Left lung (tissue), 4 donors: ENCODE measurements at regions not wholly inside any gene's neighbourhood (a gene's known extent, or its start where the extent isn't known, plus 50 kb on each side); places are given as distances from the start of the nearest gene placed in this dataset.

Experiments used
- ATAC-seq: fragments of 200-7000 bp; cut with Tn5 transposase; one replicate; pipeline ENCODE4 v1.9.1; 2020; ENCODE audit warnings: moderate library complexity
- DNase-seq, 4 donors: peaks; one replicate each; pipeline ENCODE4 v3.0.0-alpha.2; 2013 to 2020
- H3K27ac ChIP-seq, 2 donors: fragments of 200-600 bp; sonication (generic) in 1 of 2; one replicate each; pipeline versions ENCODE4 v1.5.0 to v1.8.0; 2020 to 2021
- H3K27me3 ChIP-seq, 2 donors: fragments of 200-600 bp; sonication (generic) in 1 of 2; one replicate each; pipeline versions ENCODE4 v1.5.0 to v1.8.0; 2020 to 2021
- H3K36me3 ChIP-seq, 2 donors: fragments of 200-600 bp; sonication (generic) in 1 of 2; one replicate each; pipeline versions ENCODE4 v1.5.0 to v1.8.0; 2020 to 2021
- H3K4me1 ChIP-seq, 2 donors: fragments of 200-600 bp; one replicate each; pipeline ENCODE4 v1.8.0; 2021
- H3K4me3 ChIP-seq, 2 donors: fragments of 200-600 bp; sonication (generic) in 1 of 2; one replicate each; pipeline versions ENCODE4 v1.5.0 to v1.8.0; 2020 to 2021; ENCODE audit warnings: mild to moderate bottlenecking in 1 of 2
- H3K9me3 ChIP-seq, 2 donors: fragments of 200-600 bp; sonication (generic) in 1 of 2; one replicate each; pipeline versions ENCODE4 v1.5.0 to v1.8.0; 2020 to 2021
- intact Hi-C, 2 donors: fragments of 100-400 bp; cut with DNase I; formaldehyde crosslinking; loops; one replicate each; pipeline versions ENCODE4 v1.11.2 to v1.14.2; 2022
- TF ChIP-seq, protein P1 (sequence below), 2 donors: fragments of 200-600 bp; sonication (generic) in 1 of 2; IDR thresholded peaks; one replicate each; pipeline versions ENCODE4 v1.5.0 to v1.8.0; 2021; ENCODE audit warnings: antibody characterized with exemption in 2 of 2
- donor health status: DM: no; HTN: yes; CAD: no.
- donor health status: DM: no; HTN: no; CAD: no.

DNA sequence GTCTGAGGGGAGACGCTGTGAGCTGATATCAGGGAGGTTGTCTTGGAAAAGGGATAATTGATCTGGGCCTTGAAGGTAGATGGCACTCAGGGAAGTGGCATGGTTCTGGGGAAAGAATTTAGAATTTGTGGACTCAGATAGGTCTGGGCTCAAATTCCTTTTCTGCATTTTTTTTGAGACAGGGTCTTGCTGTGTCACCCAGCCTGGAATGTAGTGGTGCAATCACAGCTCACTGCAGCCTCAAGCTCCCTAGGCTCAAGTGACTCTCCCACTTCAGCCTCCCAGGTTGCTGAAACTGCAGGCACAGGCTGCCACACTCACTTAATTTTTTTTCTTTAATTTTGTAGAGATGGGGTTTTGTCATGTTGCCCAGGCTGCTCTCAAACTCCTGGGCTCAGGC lies 98.1 kb upstream of the NCOR2 start:
- intact Hi-C loops: no loop called here
- TF ChIP-seq, protein P1, sequence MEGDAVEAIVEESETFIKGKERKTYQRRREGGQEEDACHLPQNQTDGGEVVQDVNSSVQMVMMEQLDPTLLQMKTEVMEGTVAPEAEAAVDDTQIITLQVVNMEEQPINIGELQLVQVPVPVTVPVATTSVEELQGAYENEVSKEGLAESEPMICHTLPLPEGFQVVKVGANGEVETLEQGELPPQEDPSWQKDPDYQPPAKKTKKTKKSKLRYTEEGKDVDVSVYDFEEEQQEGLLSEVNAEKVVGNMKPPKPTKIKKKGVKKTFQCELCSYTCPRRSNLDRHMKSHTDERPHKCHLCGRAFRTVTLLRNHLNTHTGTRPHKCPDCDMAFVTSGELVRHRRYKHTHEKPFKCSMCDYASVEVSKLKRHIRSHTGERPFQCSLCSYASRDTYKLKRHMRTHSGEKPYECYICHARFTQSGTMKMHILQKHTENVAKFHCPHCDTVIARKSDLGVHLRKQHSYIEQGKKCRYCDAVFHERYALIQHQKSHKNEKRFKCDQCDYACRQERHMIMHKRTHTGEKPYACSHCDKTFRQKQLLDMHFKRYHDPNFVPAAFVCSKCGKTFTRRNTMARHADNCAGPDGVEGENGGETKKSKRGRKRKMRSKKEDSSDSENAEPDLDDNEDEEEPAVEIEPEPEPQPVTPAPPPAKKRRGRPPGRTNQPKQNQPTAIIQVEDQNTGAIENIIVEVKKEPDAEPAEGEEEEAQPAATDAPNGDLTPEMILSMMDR (IDR thresholded peaks at IDR 0.05): no peak
- no peaks in the 10 kb centered on the region for H3K36me3 ChIP-seq
- H3K9me3 ChIP-seq: peaks cover 0 to 9% of the 10 kb centered on the region in 2 donors
- no peak for DNase-seq
- H3K27me3 ChIP-seq: no peaks in the 10 kb centered on the region
- H3K27ac ChIP-seq: peak overlapping the region in 1 of 2 donors; percentile 3
- no peak overlapping the region for H3K4me3 ChIP-seq
- ATAC-seq: peak; percentile 42
- H3K4me1 ChIP-seq: peaks cover 15 to 36% of the 10 kb centered on the region in 2 donors

DNA sequence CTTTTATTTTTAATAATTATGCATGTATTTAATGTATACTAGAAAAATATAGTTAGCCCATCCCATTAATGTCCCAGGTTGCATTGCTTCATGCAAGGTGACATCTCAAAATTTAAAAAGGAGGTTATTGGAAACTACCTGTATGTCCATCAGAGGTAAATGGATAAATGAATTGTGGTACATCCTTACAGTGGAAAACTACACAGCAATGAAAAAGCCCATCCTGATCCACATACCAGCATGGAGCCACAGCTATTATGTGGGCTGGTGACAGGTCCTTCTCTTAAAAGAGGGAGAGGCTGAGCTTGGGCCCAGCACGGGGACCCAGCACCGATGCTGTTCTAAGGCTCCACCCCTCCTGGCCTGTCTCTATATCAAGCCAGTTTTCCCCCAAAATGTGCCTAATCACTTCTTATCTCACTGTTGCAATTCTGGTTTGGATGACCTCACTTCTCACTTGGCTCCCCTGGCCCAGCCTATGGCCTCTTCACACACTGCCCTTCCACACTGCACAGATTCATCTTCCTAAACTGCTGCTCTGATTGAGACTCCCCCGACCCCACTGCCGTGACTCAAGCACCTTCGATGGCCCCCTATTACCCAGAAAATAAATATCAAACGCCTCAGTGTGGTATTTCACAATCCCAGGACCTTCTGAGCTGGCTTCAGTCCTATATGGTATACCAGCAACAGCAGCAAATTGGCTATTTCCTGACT lies 97.1 kb upstream of the NCOR2 start:
- TF ChIP-seq, protein P1 (IDR thresholded peaks at IDR 0.05): no peak
- intact Hi-C loops: no loop called here
- Histone ChIP-seq H3K27ac (no peak overlapping the region), H3K27me3 (no peaks in the 10 kb centered on the region), H3K36me3 (no peaks in the 10 kb centered on the region), H3K4me3 (no peak overlapping the region), H3K4me1 (peaks cover 15 to 35% of the 10 kb centered on the region in 2 donors), H3K9me3 (peaks cover 0 to 9% of the 10 kb centered on the region in 2 donors)
- no peak for DNase-seq
- peak; percentile 1 for ATAC-seq

DNA sequence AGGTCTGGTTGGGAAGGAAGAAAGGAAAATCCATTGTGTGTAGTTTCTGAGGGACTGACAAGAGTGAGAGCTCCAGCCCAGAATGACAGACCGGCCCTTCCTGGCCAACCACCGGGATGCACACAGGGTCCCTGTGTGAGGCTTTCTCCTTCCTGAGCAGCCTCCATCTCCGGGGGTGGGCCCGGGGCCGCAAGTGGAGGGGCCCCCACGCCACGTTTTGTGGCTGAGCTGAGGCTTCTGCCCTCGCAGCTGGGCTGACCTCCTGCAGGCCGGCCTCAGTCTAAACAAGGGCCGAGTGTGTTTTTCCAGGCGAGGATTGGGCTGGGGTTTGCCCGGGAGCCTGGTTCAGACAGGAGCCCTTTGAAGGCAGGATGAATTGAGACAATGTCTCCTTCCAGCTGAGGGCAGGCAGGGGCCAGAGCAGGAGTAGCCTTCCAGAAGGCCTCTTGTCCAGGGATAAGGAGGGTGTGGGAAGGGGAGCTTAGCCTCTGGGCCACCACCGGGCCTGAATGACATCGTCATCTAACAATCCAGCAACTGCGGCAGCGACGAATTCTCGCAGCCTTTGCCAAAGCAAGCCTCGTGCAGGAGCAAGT lies 96.5 kb upstream of the NCOR2 start:
- H3K27ac ChIP-seq: no peak overlapping the region

DNA sequence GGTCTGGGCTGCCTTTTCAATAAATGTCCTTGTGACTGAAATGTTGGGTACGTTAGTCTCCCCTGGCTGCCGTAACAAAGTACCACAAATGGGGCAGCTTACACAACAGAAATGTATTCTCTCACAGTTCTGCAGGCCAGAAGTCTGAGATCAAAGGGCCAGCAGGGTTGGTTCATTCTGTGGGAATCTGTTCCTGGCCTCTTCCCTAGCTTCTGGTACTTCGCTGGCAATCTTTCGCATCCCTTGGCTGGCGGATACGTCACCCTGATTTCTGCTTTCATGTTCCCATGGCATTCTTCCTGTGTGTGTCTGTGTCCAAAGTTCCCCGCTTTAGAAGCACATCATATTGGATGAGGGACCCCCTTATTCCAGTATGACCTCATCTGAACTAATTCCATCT lies 95.8 kb upstream of the NCOR2 start:
- no peaks in the 10 kb centered on the region for H3K27me3 ChIP-seq
- no peak overlapping the region for H3K27ac ChIP-seq
- peaks cover 7 to 22% of the 10 kb centered on the region in 2 donors for H3K4me1 ChIP-seq
- H3K9me3 ChIP-seq: peaks cover 0 to 9% of the 10 kb centered on the region in 2 donors
- no peak for DNase-seq
- TF ChIP-seq, protein P1 (IDR thresholded peaks at IDR 0.05): no peak
- intact Hi-C loops: no loop called here
- no peak for ATAC-seq
- H3K4me3 ChIP-seq: no peak overlapping the region
- no peaks in the 10 kb centered on the region for H3K36me3 ChIP-seq

More for the DNA sequence above, 96.5 kb upstream of the NCOR2 start:
- ATAC-seq: no peak
- intact Hi-C loops: no loop called here
- Histone ChIP-seq H3K36me3 (no peaks in the 10 kb centered on the region), H3K4me3 (no peak overlapping the region), H3K4me1 (peaks cover 14 to 29% of the 10 kb centered on the region in 2 donors), H3K9me3 (peaks cover 0 to 9% of the 10 kb centered on the region in 2 donors), H3K27me3 (no peaks in the 10 kb centered on the region)
- no peak for DNase-seq
- TF ChIP-seq, protein P1 (IDR thresholded peaks at IDR 0.05): no peak

DNA sequence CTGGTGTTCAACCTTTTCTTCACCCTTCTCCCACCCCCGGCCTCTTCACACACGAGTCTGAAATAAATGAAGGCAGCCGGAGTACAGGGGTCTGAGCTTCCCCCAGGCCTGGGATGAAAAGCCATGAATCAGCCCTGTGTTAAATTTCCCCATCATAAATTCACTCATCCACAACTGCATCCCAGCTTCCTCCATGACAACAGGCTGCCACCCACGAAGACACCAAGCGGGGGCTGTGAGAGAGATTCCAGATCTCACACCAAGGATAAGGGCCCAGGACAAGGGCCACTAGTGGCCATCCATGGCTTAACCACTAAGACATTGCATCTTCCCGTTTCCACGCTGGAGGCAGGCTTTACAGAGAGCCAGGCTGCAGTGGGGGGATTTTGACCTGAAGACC lies 93.9 kb upstream of the NCOR2 start:
- H3K4me1 ChIP-seq: peaks cover 6 to 23% of the 10 kb centered on the region in 2 donors
- ATAC-seq: no peak

More for the DNA sequence above, 93.9 kb upstream of the NCOR2 start:
- no peak for DNase-seq
- intact Hi-C loops: no loop called here
- no peak overlapping the region for H3K27ac ChIP-seq
- no peaks in the 10 kb centered on the region for H3K27me3 ChIP-seq
- H3K4me3 ChIP-seq: no peak overlapping the region
- TF ChIP-seq, protein P1 (IDR thresholded peaks at IDR 0.05): no peak
- no peaks in the 10 kb centered on the region for H3K36me3 ChIP-seq
- H3K9me3 ChIP-seq: no peaks in the 10 kb centered on the region
